ENCODE measurements at regions not wholly inside any gene's neighbourhood (a gene's known extent, or its start where the extent isn't known, plus 50 kb on each side); places are given as distances from the start of the nearest gene placed in this dataset.

- TF ChIP-seq HIC1 (tag by site-specific recombination; IDR thresholded peaks at IDR 0.05) (no peak), ATF2 (tag by site-specific recombination; IDR thresholded peaks at IDR 0.05; ENCODE audit: low read depth) (no peak), ZNF660 (tag by site-specific recombination; IDR thresholded peaks at IDR 0.05) (no peak), MEIS1 (CRISPR knock-in tag; IDR thresholded peaks at IDR 0.05; ENCODE audit: borderline replicate concordance) (no peak), ZNF366 (tag by site-specific recombination; conservative IDR thresholded peaks at IDR 0.05) (no peak), BCL6B (tag by site-specific recombination; IDR thresholded peaks at IDR 0.05) (no peak), ZNF558 (tag by site-specific recombination; IDR thresholded peaks at IDR 0.05) (no peak)
Measured at GRCh38 chr1:219480011-219480410, 132.9 kb downstream of the ZC3H11B start (continued).

- H3K9me3 ChIP-seq (ENCODE audit: control insufficient read depth, insufficient read depth, low read depth, low read length) = no peaks in the 10 kb centered on the region
- CTCF ChIA-PET = interaction anchor here (0.6 kb wide), 1 partner anchor 61 kb away, joined by 3 read pairs; no protein-coding TSS in a partner anchor
- no peaks in the 10 kb centered on the region for H3K4me1 ChIP-seq (ENCODE audit: control insufficient read depth, insufficient read depth, low read length)
- H3K4me3 ChIP-seq (ENCODE audit: low read depth, low read length) = no peak overlapping the region
- no peaks in the 10 kb centered on the region for H3K36me3 ChIP-seq (ENCODE audit: control insufficient read depth in 2 of 2, insufficient read depth in 1 of 2, low read length in 2 of 2)
- POLR2A ChIA-PET = no interaction called here
- TF ChIP-seq ZNF624 (tag by site-specific recombination; IDR thresholded peaks at IDR 0.05) = no peak
- no peak for TF ChIP-seq ZNF610 (tag by site-specific recombination; IDR thresholded peaks at IDR 0.05; ENCODE audit: borderline replicate concordance)
- no peak for TF ChIP-seq ZNF394 (tag by site-specific recombination; IDR thresholded peaks at IDR 0.05; ENCODE audit: borderline replicate concordance)
- no peak for TF ChIP-seq ZSCAN30 (tag by site-specific recombination; IDR thresholded peaks at IDR 0.05)
- no peak for TF ChIP-seq SP7 (tag by site-specific recombination; IDR thresholded peaks at IDR 0.05)
- TF ChIP-seq ZFP69B (tag by site-specific recombination; IDR thresholded peaks at IDR 0.05) = no peak
- H3K27ac ChIP-seq (ENCODE audit: extremely low read depth, low read depth, low read length) = no peak overlapping the region
Measured at GRCh38 chr1:219478811-219479210, 134.1 kb downstream of the ZC3H11B start.

- Histone ChIP-seq H3K9me3 (ENCODE audit: control insufficient read depth, insufficient read depth, low read depth, low read length) (no peaks in the 10 kb centered on the region), H3K4me1 (ENCODE audit: control insufficient read depth, insufficient read depth, low read length) (no peaks in the 10 kb centered on the region), H3K36me3 (ENCODE audit: control insufficient read depth in 2 of 2, insufficient read depth in 1 of 2, low read length in 2 of 2) (no peaks in the 10 kb centered on the region), H3K27ac (ENCODE audit: extremely low read depth, low read depth, low read length) (no peak overlapping the region), H3K4me3 (ENCODE audit: low read depth, low read length) (no peak overlapping the region)
- TF ChIP-seq ZFP3 (tag by site-specific recombination; IDR thresholded peaks at IDR 0.05; ENCODE audit: low read depth) = no peak
- no peak for TF ChIP-seq ZFHX2 (tag by site-specific recombination; conservative IDR thresholded peaks at IDR 0.05)
- TF ChIP-seq BCL11A (tag by site-specific recombination; IDR thresholded peaks at IDR 0.05; ENCODE audit: low read depth) = no peak
- TF ChIP-seq CTCF (tag by site-specific recombination; IDR thresholded peaks at IDR 0.05) = no peak
- POLR2A ChIA-PET = no interaction called here
- CTCF ChIA-PET = no interaction called here
Measured at GRCh38 chr1:219477861-219478260, 135.0 kb downstream of the ZC3H11B start.
